SJSA1 (cell line): ENCODE measurements at regions not wholly inside any gene's neighbourhood (a gene's known extent, or its start where the extent isn't known, plus 50 kb on each side); places are given as distances from the start of the nearest gene placed in this dataset.

ENCODE experiments used
- DNase-seq, 2 experiments: peaks; one replicate each; pipeline ENCODE4 v3.0.0-alpha.2; 2015 to 2020; ENCODE audit warnings: low spot score in 2 of 2, low read depth in 1 of 2
- H3K27ac ChIP-seq: fragments of 250-450 bp; sonication (Bioruptor Pico); 2 replicates; pipeline ENCODE4 v1.5.1; 2020; ENCODE audit warnings: mild to moderate bottlenecking, moderate library complexity
- H3K27me3 ChIP-seq: fragments of 250-450 bp; sonication (Bioruptor Pico); replicated peaks from 2 replicates; pipeline ENCODE4 v1.5.1; 2020; ENCODE audit warnings: mild to moderate bottlenecking, moderate library complexity
- H3K36me3 ChIP-seq: fragments of 250-450 bp; sonication (Bioruptor Pico); 2 replicates; pipeline ENCODE4 v1.5.1; 2020; ENCODE audit warnings: mild to moderate bottlenecking
- H3K4me1 ChIP-seq: fragments of 250-450 bp; sonication (Bioruptor Pico); replicated peaks from 2 replicates; pipeline ENCODE4 v1.6.1; 2021; ENCODE audit warnings: mild to moderate bottlenecking
- H3K4me3 ChIP-seq: fragments of 250-450 bp; sonication (Bioruptor Pico); 2 replicates; pipeline ENCODE4 v1.5.1; 2020; ENCODE audit warnings: mild to moderate bottlenecking
- H3K9me3 ChIP-seq: fragments of 250-450 bp; sonication (Bioruptor Pico); replicated peaks from 2 replicates; pipeline ENCODE4 v1.5.1; 2020; ENCODE audit warnings: mild to moderate bottlenecking

DNA sequence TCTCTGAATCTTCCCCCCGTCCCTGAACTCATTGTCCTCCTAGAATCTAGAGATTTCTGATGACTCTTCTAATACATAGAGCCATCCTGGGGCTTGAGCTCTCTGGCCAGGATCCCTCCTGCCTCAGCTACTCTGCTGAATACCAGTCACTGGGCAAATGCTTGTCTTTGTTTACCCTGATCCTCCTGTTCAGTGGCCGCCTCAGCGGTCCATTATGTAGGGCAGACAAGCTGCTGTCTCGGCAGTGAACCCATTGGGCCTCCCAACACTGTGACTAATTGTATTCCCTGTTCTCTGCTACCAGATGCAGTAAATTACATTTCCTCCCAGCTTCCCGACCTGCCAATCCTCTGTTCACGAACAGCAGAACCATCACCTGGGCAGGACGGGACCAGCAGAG is 151.6 kb downstream of the PALM2AKAP2 start:
- H3K4me1 ChIP-seq, result peaks cover 13% of the 10 kb centered on the region
- DNase-seq, result no peak
- no peak overlapping the region for H3K4me3 ChIP-seq
- no peaks in the 10 kb centered on the region for H3K27me3 ChIP-seq
- no peaks in the 10 kb centered on the region for H3K9me3 ChIP-seq
- no peak overlapping the region for H3K27ac ChIP-seq
- H3K36me3 ChIP-seq, result peaks cover 28% of the 10 kb centered on the region

DNA sequence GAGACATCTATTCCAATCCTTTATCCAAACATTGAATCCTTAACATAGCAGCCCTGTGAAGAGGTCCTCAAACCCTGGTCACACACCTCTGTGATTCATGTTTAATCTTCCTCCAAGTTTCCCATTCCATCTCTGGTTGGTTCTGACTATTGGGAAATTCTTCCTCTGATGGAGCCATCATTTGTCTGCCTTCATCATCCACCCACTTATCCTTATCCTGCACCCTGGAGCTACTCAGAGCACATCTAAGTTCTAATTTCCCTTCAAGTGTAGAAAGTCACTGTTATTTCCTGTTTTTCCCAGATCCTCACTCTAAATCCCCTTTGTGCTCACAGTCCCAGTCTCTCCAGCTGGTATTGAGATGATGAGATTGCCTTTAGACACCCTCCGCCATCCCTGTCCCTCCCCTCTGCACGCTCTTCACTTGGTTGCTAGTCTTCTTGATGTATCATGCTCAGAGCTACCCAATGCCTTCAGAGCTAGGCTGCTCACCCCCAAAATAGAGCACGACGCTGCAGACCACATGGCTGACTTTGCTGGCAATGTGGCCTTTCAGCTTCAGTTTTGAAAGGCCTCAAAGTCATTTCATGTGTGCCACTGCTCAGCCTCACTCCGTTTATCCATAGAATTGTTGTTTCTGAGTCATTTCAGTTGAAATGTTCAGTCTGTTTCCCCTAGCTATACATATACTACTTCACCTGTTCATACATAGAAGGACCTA is 154.3 kb downstream of the PALM2AKAP2 start:
- H3K4me3 ChIP-seq, result no peak overlapping the region
- H3K36me3 ChIP-seq, result peaks cover 15% of the 10 kb centered on the region
- peak overlapping the region; percentile 55 for H3K27ac ChIP-seq
- peaks cover 14% of the 10 kb centered on the region for H3K4me1 ChIP-seq
- no peaks in the 10 kb centered on the region for H3K27me3 ChIP-seq
- no peaks in the 10 kb centered on the region for H3K9me3 ChIP-seq
- no peak for DNase-seq

DNA sequence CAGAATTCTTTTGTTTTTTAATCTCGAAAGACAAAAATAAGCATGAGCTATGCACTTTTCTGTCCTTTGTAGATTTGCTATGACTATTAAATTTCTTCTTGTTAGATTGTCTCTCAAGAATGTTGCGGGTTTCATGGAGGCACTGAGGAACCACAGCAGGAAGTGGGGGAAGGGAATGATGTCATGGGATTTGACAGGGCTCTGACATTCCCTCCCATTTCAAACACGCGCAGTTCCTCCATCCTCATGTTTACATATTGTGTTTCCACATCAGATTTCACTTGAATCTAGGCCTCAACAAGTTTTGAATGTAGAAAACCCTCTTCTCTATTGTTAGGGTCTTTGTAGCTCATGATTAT is 154.8 kb downstream of the PALM2AKAP2 start:
- Histone ChIP-seq H3K27me3 (no peaks in the 10 kb centered on the region), H3K27ac (peak overlapping the region; percentile 55)
- peak in 1 of 2 experiments; percentile 46 for DNase-seq

DNA sequence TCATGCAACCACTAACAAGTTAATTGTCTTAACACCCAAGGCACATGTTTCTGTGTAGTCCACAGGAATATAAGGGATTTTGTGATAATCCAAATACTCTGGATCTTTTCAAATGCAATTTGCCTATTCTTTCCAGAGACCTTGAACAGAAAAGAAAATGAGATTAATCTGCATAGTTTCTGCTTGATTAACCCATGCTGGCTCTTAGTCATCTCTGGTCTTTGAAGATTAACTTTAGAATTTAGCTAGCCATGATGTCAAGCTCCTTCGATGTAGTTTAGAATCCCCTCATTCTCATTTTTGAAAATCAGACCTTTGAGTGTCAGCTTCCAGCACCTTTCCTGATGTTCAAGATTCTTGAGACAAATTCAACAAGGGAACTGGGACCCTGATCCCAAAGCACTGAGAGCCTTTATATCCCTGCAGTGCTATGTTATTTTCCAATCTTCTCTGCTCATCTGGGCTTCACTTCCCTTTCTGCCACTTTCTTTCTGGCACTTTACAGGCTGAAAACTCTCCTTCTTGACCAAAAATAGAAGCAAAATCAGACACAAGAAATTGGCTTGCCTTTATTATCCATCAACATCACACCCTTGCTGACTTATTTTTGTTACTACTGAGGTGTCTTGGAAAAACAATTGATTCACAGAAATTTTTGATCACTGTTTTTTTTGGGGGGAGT is 155.5 kb downstream of the PALM2AKAP2 start:
- Histone ChIP-seq H3K9me3 (no peaks in the 10 kb centered on the region), H3K4me3 (no peak overlapping the region), H3K27ac (0 out of 2 replicates have a peak overlapping the region, but pooled peaks have one; percentile 37), H3K27me3 (no peaks in the 10 kb centered on the region), H3K4me1 (peaks cover 24% of the 10 kb centered on the region), H3K36me3 (peaks cover 13% of the 10 kb centered on the region)
- DNase-seq, result no peak

More for the DNA sequence above, 154.8 kb downstream of the PALM2AKAP2 start:
- Histone ChIP-seq H3K4me1 (peaks cover 19% of the 10 kb centered on the region), H3K36me3 (peaks cover 13% of the 10 kb centered on the region), H3K9me3 (no peaks in the 10 kb centered on the region), H3K4me3 (no peak overlapping the region)

DNA sequence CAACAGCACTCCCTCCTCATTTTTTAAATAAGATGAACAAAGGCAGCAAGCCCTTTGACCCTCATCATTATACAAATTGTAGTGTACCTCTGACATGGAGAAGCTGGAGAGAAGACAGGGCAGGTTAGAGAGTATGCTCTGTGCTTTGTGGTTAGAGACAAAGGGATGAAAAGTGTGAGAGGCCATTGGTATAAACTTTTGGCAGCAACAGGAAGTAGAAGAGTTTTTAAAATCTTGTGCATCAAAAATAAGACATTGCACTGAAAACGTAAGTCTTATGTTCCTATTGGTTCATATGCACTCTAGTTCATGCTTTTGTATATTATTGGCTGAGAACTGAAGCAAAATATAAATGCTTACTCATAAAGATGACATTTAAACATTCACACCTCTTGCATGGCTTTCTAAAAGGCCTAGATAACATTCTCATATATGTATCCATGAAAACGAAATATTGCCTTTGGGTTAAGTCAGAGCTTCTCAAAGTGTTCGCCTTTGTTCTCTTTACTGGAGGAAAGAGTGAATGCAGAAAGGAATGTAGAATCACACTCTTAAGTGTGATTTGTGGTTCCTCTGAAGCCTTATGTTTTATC is 158.0 kb downstream of the PALM2AKAP2 start:
- Histone ChIP-seq H3K9me3 (no peaks in the 10 kb centered on the region), H3K27ac (no peak overlapping the region), H3K36me3 (peaks cover 12% of the 10 kb centered on the region), H3K4me3 (no peak overlapping the region), H3K27me3 (no peaks in the 10 kb centered on the region), H3K4me1 (peaks cover 25% of the 10 kb centered on the region)
- no peak for DNase-seq

DNA sequence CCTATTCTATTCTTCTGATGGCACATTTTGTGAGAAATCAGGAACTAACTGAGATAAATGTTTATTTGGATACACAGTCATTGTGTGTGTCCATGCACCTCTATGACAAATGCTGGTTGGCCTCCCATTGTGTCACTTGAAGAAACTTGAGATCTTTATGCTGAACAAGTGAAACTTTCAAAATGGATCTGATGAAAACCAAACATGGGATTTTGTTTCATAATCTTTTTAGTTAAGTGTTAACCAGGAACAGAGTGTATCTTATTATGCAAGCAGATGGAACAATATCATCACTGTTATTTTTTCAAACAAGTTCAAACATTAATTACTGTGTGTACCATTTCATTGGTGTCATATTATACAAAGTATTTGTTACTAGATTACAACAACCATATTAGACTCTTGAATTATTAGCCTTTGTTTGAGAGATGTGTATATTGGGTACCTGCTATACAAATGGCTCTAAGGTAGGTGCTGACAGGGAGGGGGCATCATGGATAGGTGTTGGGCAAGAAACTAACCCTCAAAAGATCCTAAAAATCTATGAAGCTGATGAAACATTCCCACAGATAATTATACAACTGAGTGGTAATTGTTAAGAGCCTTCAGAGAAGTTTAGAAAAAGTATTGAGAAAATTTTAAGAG is 159.8 kb downstream of the PALM2AKAP2 start:
- H3K27me3 ChIP-seq, result no peaks in the 10 kb centered on the region
- H3K4me3 ChIP-seq, result no peak overlapping the region
- H3K27ac ChIP-seq, result no peak overlapping the region
- H3K4me1 ChIP-seq, result peaks cover 17% of the 10 kb centered on the region
- DNase-seq, result no peak
- H3K36me3 ChIP-seq, result peaks cover 25% of the 10 kb centered on the region
- no peaks in the 10 kb centered on the region for H3K9me3 ChIP-seq

DNA sequence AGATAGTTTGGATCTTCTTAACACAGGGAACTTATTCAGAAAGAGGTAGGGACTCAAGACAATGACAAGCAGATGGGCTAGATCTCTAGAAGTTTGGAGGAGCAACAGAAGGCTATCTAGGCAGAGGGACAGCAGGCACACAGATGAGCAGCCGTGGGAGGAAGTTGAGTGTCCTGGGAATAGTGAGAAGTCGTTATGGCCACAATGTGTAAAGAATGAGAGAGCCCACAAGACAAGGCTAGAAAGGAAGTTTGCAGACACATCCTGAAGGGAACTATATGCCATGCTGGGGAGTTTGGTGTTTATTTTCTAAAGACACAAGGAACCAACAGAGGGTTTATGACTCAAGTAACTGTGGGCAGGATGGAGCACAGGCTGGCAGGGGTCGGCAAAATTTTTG is 160.6 kb downstream of the PALM2AKAP2 start:
- Histone ChIP-seq H3K9me3 (no peaks in the 10 kb centered on the region), H3K4me1 (peaks cover 12% of the 10 kb centered on the region), H3K36me3 (peaks cover 19% of the 10 kb centered on the region), H3K4me3 (no peak overlapping the region), H3K27ac (no peak overlapping the region), H3K27me3 (no peaks in the 10 kb centered on the region)
- no peak for DNase-seq

DNA sequence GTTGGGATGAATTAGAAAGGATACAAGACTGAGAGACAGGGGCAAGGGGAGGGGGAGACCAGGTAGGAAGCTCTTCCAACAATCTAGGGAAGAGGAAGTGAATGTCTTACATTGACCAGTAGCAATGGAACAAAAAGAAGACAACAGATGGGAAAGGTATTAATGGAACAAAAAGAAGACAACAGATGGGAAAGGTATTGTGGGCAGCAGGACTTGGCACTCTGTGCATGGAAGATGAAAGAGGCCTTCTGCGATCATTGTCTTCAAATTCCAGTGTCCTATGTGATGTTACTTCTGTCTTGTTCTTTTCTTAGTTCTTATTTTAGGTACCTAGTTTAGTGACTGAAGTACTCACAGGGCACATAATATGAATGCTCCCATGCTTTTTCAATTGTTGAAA is 161.8 kb downstream of the PALM2AKAP2 start:
- Histone ChIP-seq H3K27ac (no peak overlapping the region), H3K4me1 (peaks cover 12% of the 10 kb centered on the region), H3K4me3 (no peak overlapping the region), H3K36me3 (peaks cover 18% of the 10 kb centered on the region), H3K27me3 (no peaks in the 10 kb centered on the region), H3K9me3 (no peaks in the 10 kb centered on the region)
- no peak for DNase-seq

DNA sequence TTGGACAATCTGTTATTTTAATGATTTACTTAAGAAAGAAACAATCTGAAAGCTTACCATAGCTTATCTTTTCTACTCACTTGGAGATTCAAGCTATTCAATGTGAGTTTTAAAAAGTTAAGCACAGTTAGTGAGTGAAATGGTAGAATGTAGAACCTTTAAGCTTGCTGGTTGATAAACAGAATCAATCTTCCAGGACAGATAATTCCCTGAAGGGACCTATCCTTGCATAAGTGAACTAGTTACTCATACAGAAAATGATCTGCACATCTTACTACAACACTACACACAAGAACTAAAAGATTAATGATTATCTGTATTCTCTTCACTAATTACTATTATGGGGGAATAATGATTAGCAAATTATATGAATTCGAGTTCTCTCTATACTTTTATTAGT is 165.6 kb downstream of the PALM2AKAP2 start:
- Histone ChIP-seq H3K9me3 (no peaks in the 10 kb centered on the region), H3K27ac (no peak overlapping the region), H3K36me3 (peaks cover 18% of the 10 kb centered on the region), H3K4me3 (no peak overlapping the region), H3K4me1 (peaks cover under 1% of the 10 kb centered on the region), H3K27me3 (no peaks in the 10 kb centered on the region)
- no peak for DNase-seq

DNA sequence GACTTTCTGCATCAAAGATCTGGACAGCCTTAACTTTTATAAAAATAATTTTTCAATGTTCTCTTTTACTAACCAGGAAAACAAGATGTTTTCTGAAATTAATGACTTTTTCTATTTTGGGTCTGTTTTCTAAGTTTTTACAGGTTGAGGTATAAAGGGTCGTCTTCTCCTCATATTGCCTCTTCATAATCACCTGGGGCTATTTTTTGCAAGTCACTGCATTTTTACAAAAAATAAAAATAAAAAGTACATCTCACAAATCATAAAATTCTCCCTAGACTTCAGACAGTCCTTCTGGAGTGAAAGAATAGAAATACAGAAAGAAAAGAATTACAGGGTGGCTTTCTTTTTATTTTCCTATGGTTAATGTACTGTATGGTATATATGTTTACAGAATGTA is 168.5 kb downstream of the PALM2AKAP2 start:
- no peaks in the 10 kb centered on the region for H3K4me1 ChIP-seq
- H3K27ac ChIP-seq, result no peak overlapping the region
- no peak overlapping the region for H3K4me3 ChIP-seq
- no peaks in the 10 kb centered on the region for H3K27me3 ChIP-seq
- H3K9me3 ChIP-seq, result no peaks in the 10 kb centered on the region
- DNase-seq, result no peak
- peaks cover 11% of the 10 kb centered on the region for H3K36me3 ChIP-seq

DNA sequence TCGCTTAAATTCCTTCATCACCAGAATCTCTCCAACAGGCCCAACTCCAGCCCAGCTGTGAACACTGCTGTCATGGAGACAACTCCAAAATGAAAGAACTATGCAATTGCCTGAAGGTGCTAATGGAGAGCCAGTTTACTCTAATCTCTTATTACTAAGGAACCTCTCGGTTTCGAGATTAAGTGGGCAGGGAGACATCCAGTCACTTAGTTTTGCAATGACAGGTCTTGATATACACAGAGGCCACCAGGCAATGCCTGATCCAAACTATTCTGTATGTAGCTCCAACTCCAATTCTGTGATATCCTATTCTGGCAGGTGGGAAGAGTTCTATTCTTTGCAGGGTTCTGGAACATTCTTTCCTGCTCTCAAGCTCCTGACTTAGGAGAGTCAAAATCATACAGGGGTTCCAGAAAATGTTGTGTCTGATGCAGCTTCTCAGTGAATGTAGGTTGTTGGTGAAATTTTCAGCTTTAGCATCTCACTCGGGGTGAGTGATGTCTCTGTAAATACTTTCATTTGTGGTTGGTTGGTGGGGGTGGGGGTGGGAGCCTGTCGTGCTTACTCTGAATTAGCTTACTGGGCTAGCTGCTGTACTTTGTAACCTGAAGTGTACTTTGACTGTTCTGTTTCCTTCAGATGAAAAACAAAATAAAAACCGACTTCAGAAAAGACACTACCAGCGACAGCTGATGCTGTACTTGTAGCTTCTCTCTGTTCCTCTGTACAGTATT is 170.9 kb downstream of the PALM2AKAP2 start:
- no peak for DNase-seq
- Histone ChIP-seq H3K27ac (no peak overlapping the region), H3K4me3 (no peak overlapping the region), H3K4me1 (no peaks in the 10 kb centered on the region), H3K36me3 (peaks cover 3% of the 10 kb centered on the region; the same call in 1 of the 2 replicates), H3K9me3 (no peaks in the 10 kb centered on the region), H3K27me3 (no peaks in the 10 kb centered on the region)

DNA sequence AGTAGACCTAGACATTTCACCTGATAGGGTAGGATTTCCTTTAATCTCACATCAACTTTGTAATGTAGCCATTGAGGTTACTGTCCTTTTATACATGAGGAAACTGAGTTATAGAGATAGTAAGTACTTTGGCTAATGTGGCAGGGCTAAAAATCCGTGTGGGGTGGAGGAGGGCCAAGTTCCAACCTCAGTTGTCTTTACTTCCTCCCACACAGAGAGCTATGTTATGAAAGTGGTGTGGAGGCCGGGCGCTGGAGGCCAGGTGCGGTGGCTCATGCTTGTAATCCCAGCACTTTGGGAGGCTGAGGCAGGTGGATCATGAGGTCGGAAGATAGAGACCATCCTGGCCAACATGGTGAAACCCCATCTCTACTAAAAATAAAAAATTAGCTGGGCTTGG is 173.3 kb downstream of the PALM2AKAP2 start:
- Histone ChIP-seq H3K9me3 (no peaks in the 10 kb centered on the region), H3K27ac (no peak overlapping the region)
- no peak for DNase-seq

DNA sequence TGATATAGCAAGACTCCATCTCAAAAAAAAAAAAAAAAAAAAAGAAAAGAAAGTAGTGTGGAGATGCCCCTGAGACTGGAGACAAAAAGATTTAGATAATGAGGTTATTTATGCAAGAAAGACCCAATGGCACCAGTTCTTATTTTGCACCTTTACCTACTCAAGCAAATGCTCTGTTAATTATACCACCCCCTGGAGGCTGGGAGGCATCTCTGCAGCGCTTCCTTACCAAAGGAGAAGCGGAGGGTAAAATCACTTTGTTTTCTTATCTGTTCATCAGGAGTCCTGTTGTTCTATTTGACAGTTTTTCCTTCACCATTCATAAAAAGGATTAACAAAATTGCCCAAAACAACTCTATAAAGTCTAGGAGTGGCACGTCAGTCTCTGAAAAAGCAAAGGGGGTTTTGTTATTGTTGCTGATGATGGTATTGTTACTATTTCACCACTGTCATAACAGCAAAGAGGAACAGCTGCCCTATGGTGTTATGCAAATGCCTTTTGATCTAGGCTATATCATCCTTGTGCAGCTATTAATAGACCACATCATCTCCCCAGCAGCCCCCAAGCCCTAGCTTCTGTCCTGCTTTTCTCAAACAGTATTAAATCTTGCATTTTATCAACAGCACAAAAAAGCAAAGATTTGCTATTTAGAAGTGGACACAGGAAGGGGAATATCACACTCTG is 174.0 kb downstream of the PALM2AKAP2 start:
- H3K9me3 ChIP-seq, result no peaks in the 10 kb centered on the region
- no peaks in the 10 kb centered on the region for H3K4me1 ChIP-seq
- no peaks in the 10 kb centered on the region for H3K27me3 ChIP-seq
- no peak for DNase-seq
- H3K4me3 ChIP-seq, result no peak overlapping the region
- 0 out of 2 replicates have a peak, but pooled peaks cover 3% of the 10 kb centered on the region for H3K36me3 ChIP-seq
- H3K27ac ChIP-seq, result no peak overlapping the region

More for the DNA sequence above, 173.3 kb downstream of the PALM2AKAP2 start:
- Histone ChIP-seq H3K4me3 (no peak overlapping the region), H3K27me3 (no peaks in the 10 kb centered on the region), H3K36me3 (0 out of 2 replicates have a peak, but pooled peaks cover 3% of the 10 kb centered on the region), H3K4me1 (no peaks in the 10 kb centered on the region)
